Right lobe of liver (tissue), 6 donors: ENCODE measurements at regions not wholly inside any gene's neighbourhood (a gene's known extent, or its start where the extent isn't known, plus 50 kb on each side); places are given as distances from the start of the nearest gene placed in this dataset.

Experiments
- ATAC-seq, 4 donors: fragments of 200-7000 bp; cut with Tn5 transposase; one replicate each; pipeline ENCODE4 v1.9.1; 2020; ENCODE audit warnings: mild to moderate bottlenecking in 4 of 4, moderate library complexity in 4 of 4
- DNase-seq, 3 donors: peaks; one replicate each; pipeline ENCODE4 v3.0.0-alpha.2; 2020
- H3K27ac ChIP-seq, 3 donors: fragments of 200-600 bp; one replicate each; pipeline ENCODE4 v1.8.0; 2022
- H3K27me3 ChIP-seq, 2 donors: fragments of 200-600 bp; one replicate each; pipeline ENCODE4 v1.8.0; 2022
- H3K36me3 ChIP-seq, 4 donors: fragments of 200-600 bp; sonication (generic) in 1 of 4; one replicate each; pipeline versions ENCODE4 v1.5.1 to v1.8.0; 2017 to 2022; ENCODE audit warnings: control low read depth in 1 of 4
- H3K4me1 ChIP-seq, 4 donors: fragments of 200-600 bp; sonication (generic) in 1 of 4; one replicate each; pipeline versions ENCODE4 v1.5.1 to v1.8.0; 2017 to 2022; ENCODE audit warnings: control low read depth in 1 of 4
- H3K4me3 ChIP-seq, 3 donors: fragments of 200-600 bp; one replicate each; pipeline ENCODE4 v1.8.0; 2022
- H3K9me3 ChIP-seq, 4 donors: fragments of 200-600 bp; sonication (generic) in 1 of 4; one replicate each; pipeline versions ENCODE4 v1.5.1 to v1.8.0; 2017 to 2022; ENCODE audit warnings: control low read depth in 1 of 4
- POLR2A ChIP-seq: fragments of 450-650 bp; IDR thresholded peaks from one replicate; pipeline ENCODE4 v1.6.1; 2017; ENCODE audit warnings: antibody characterized with exemption, mild to moderate bottlenecking
- WGBS: methylation state at CpG from one replicate; pipeline ENCODE4 v1.1.6; 2018; ENCODE audit warnings: low coverage, low lambda C conversion rate; ENCODE audit not compliant: insufficient coverage; ENCODE audit errors: missing lambda C conversion rate; 5-methylcytosine and 5-hydroxymethylcytosine counted together
- intact Hi-C, 2 donors: fragments of 100-400 bp; cut with DNase I; formaldehyde crosslinking; loops; one replicate each; pipeline versions ENCODE4 v1.11.2 to v1.14.1; 2022
- TF ChIP-seq, protein P1 (sequence below), 4 donors: fragments of 200-600 bp in 3 of 4; fragments of 450-650 bp in 1 of 4; IDR thresholded peaks; one replicate each; pipeline versions ENCODE4 v1.5.1 to v1.8.0; 2016 to 2022; ENCODE audit warnings: antibody characterized with exemption in 4 of 4, mild to moderate bottlenecking in 2 of 4
- donor health status: DM: no; HTN: yes; CAD: no.
- donor health status: DM: no; HTN: no; CAD: no.
- donor health status: DM: no; HTN: no; CAD: no.
- donor health status: DM: no; HTN: yes; CAD: no.
- donor health status: DM: no; HTN: yes; CAD: no.

DNA sequence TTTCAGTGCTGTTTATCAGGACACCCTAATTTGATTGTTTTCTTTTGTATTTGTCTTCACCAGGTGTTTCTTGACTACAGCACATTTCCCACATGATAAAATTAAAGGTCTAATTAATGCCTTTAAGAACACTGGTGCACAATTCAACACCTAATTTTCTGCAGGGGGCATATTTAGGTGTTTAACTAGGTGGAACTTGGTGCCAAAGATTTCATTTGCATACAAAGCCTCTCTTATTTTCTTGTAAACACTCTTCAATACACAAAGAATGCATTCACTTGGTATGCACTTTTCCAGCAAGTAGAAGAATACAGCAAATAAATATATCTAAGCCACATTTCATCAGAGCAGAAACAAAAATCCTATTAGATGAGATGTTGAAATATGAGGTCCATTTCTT, 646.2 kb upstream of the FOXG1 start:
- Histone ChIP-seq H3K27me3 (no peaks in the 10 kb centered on the region), H3K9me3 (no peaks in the 10 kb centered on the region), H3K36me3 (no peaks in the 10 kb centered on the region), H3K4me3 (no peak overlapping the region), H3K27ac (no peak overlapping the region), H3K4me1 (no peaks in the 10 kb centered on the region)
- intact Hi-C loops: no loop called here
- no peak for DNase-seq
- TF ChIP-seq POLR2A: no peak
- TF ChIP-seq, protein P1, sequence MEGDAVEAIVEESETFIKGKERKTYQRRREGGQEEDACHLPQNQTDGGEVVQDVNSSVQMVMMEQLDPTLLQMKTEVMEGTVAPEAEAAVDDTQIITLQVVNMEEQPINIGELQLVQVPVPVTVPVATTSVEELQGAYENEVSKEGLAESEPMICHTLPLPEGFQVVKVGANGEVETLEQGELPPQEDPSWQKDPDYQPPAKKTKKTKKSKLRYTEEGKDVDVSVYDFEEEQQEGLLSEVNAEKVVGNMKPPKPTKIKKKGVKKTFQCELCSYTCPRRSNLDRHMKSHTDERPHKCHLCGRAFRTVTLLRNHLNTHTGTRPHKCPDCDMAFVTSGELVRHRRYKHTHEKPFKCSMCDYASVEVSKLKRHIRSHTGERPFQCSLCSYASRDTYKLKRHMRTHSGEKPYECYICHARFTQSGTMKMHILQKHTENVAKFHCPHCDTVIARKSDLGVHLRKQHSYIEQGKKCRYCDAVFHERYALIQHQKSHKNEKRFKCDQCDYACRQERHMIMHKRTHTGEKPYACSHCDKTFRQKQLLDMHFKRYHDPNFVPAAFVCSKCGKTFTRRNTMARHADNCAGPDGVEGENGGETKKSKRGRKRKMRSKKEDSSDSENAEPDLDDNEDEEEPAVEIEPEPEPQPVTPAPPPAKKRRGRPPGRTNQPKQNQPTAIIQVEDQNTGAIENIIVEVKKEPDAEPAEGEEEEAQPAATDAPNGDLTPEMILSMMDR (IDR thresholded peaks at IDR 0.05): no peak
- no peak for ATAC-seq

DNA sequence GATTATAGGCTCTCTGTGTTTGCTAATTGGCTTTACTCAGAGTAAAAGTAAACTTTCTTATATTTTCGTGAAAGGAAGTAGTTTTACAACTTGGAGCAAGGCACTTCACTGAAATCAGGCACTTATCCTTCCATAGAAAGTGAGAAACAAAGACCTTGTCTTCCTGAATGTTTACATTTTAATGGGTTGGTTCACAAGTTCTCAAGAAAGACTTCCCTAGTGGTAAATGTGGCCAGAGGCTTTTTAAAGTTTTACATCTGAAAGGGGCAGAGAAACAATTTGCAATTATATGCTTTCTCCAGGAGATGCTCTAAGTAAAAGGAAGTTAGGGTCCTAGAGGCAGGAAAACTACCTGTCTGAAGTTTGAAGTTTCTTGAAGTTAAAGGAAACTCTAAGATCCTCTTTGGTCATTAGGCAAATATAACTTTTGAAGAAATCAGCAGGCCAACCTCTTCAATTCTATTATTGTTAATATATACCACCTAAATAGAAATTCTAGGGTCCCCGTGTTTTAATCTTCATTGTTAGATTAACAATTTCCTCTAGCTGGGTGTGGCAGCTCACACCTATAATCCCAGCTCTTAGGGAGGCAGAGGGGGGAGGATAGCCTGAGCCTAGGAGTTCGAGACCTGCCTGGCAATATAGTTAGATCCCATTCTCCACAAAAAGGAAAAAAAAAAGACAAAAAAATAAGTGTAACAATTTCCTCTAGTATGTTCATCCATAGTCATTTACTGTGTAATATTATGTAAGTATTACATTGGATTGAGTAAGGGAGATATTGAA, 644.9 kb upstream of the FOXG1 start:
- no peaks in the 10 kb centered on the region for H3K9me3 ChIP-seq
- no peak overlapping the region for H3K4me3 ChIP-seq
- H3K27me3 ChIP-seq: no peaks in the 10 kb centered on the region
- no peak overlapping the region for H3K27ac ChIP-seq
- WGBS: 30% methylated on average over 3 of the region's 3 CpGs
- TF ChIP-seq, protein P1 (IDR thresholded peaks at IDR 0.05): no peak
- no peak for TF ChIP-seq POLR2A
- ATAC-seq (no peak), DNase-seq (no peak)
- H3K36me3 ChIP-seq: no peaks in the 10 kb centered on the region
- intact Hi-C loops: no loop called here
- H3K4me1 ChIP-seq: no peaks in the 10 kb centered on the region

DNA sequence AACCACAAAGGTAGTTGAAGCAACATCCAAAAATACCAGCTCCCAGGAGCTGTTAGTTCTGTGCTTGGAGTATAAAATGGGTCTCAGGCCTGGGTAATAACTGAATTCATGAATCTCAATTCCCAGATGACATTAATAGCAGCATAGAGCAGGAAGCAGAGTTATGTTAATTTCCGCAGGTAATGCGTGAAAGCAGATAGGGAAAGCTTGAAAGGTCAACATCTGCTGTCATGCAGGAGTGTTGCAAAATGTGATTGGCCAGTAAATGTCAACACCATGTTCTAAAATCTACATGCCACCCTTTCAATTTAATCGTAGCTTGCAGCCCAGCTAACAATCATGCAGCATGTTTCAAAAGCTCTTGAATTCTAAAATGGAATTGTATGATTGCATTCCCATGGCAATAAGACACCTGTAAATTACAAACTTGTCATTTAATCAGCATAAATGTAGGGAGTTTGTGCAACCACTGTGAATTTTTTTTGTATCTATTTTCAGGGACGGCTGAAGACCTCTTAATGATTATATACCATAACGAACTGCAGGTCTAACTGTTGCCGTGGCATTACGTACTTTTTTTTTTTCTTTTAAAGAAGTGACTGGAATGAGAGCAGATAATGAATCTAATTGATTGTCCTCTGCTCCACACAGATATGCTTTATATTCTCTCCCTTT, 635.8 kb upstream of the FOXG1 start:
- Histone ChIP-seq H3K27ac (no peak overlapping the region), H3K4me3 (no peak overlapping the region), H3K4me1 (no peaks in the 10 kb centered on the region), H3K9me3 (no peaks in the 10 kb centered on the region), H3K36me3 (no peaks in the 10 kb centered on the region), H3K27me3 (no peaks in the 10 kb centered on the region)
- TF ChIP-seq POLR2A: no peak
- TF ChIP-seq, protein P1 (IDR thresholded peaks at IDR 0.05): no peak
- DNase-seq (no peak), ATAC-seq (peak in 2 of 4 donors; percentile 29 to 30)
- WGBS: 43% methylated on average over 7 of the region's 7 CpGs
- intact Hi-C loops: no loop called here

- H3K9me3 ChIP-seq: no peaks in the 10 kb centered on the region
- no peak overlapping the region for H3K27ac ChIP-seq
- 13% methylated on average over 1 of the region's 1 CpG for WGBS
- DNase-seq: no peak
- H3K4me1 ChIP-seq: no peaks in the 10 kb centered on the region
- ATAC-seq: no peak
- no peak overlapping the region for H3K4me3 ChIP-seq
- H3K27me3 ChIP-seq: no peaks in the 10 kb centered on the region
- no peak for TF ChIP-seq POLR2A
- TF ChIP-seq, protein P1 (IDR thresholded peaks at IDR 0.05): no peak
- intact Hi-C loops: no loop called here
- H3K36me3 ChIP-seq: no peaks in the 10 kb centered on the region
These were observed 628.2 kb upstream of the FOXG1 start for GRCh38 chr14:28138341-28138740.
